MM.1S (cell line): ENCODE measurements at regions not wholly inside any gene's neighbourhood (a gene's known extent, or its start where the extent isn't known, plus 50 kb on each side); places are given as distances from the start of the nearest gene placed in this dataset.
"Not testable (repeated sequence)": the region's sequence is repeated elsewhere in the genome, so short reads cannot be mapped to it uniquely, and the experiment has no call there.

Experiments used
- DNase-seq: peaks from one replicate; pipeline ENCODE4 v3.0.0-alpha.2; 2015
- H2AFZ ChIP-seq: fragments of 300-600 bp; sonication (generic); 2 replicates; pipeline ENCODE4 v1.6.0; 2016; ENCODE audit warnings: antibody characterized with exemption, low read length
- H3F3A ChIP-seq: fragments of 300-600 bp; sonication (generic); 2 replicates; pipeline ENCODE4 v1.6.1; 2016; ENCODE audit warnings: mild to moderate bottlenecking, antibody characterized with exemption, low read length, moderate library complexity, mixed read lengths; ENCODE audit not compliant: insufficient read depth
- H3K27ac ChIP-seq: fragments of 300-600 bp; sonication (generic); 2 replicates; pipeline ENCODE4 v1.5.1; 2016; ENCODE audit warnings: mild to moderate bottlenecking, low read length
- H3K27me3 ChIP-seq: fragments of 300-600 bp; sonication (generic); replicated peaks from 2 replicates; pipeline ENCODE4 v1.6.0; 2016; ENCODE audit warnings: low read length; ENCODE audit not compliant: insufficient read depth
- H3K36me3 ChIP-seq: fragments of 300-600 bp; sonication (generic); replicated peaks from 2 replicates; pipeline ENCODE4 v1.6.1; 2016; ENCODE audit warnings: mild to moderate bottlenecking, low read length, mixed read lengths; ENCODE audit not compliant: insufficient read depth
- H3K4me1 ChIP-seq: fragments of 300-600 bp; sonication (generic); 2 replicates; pipeline ENCODE4 v1.6.1; 2016; ENCODE audit warnings: low read length, mixed read lengths
- H3K4me2 ChIP-seq: fragments of 300-600 bp; sonication (generic); 2 replicates; pipeline ENCODE4 v1.6.0; 2016; ENCODE audit warnings: low read depth, low read length
- H3K4me3 ChIP-seq: fragments of 300-600 bp; sonication (generic); 2 replicates; pipeline ENCODE4 v1.5.1; 2016; ENCODE audit warnings: low read length, mixed read lengths
- H3K79me2 ChIP-seq: fragments of 300-600 bp; sonication (generic); 2 replicates; pipeline ENCODE4 v1.6.1; 2016; ENCODE audit warnings: mixed run types, low read length, mixed read lengths
- H3K9ac ChIP-seq: fragments of 300-600 bp; sonication (generic); 2 replicates; pipeline ENCODE4 v1.6.1; 2016; ENCODE audit warnings: low read length, mixed read lengths
- H3K9me2 ChIP-seq: fragments of 300-600 bp; sonication (generic); replicated peaks from 2 replicates; pipeline ENCODE4 v1.6.1; 2016; ENCODE audit warnings: mild to moderate bottlenecking, low read length, mixed read lengths; ENCODE audit not compliant: insufficient read depth
- H3K9me3 ChIP-seq: fragments of 300-600 bp; sonication (generic); replicated peaks from 2 replicates; pipeline ENCODE4 v1.6.1; 2016; ENCODE audit warnings: mild to moderate bottlenecking, low read length, mixed read lengths; ENCODE audit not compliant: insufficient read depth
- H4K20me1 ChIP-seq: fragments of 300-600 bp; sonication (generic); 2 replicates; pipeline ENCODE4 v1.6.1; 2016; ENCODE audit warnings: mild to moderate bottlenecking, low read length, moderate library complexity, mixed read lengths; ENCODE audit not compliant: insufficient read depth
- CTCF ChIP-seq: fragments of 300-600 bp; sonication (generic); IDR thresholded peaks from 2 replicates; pipeline ENCODE4 v1.5.1; 2016; ENCODE audit warnings: antibody characterized with exemption, low read length, mixed read lengths
- EZH2 ChIP-seq: fragments of 300-600 bp; sonication (generic); optimal IDR thresholded peaks from 2 replicates; pipeline ENCODE3; 2017; ENCODE audit warnings: low read depth, mild to moderate bottlenecking, antibody characterized with exemption, low read length, mixed read lengths
- EZH2phosphoT487 ChIP-seq: fragments of 300-600 bp; sonication (generic); IDR thresholded peaks from 2 replicates; pipeline ENCODE4 v1.6.1; 2018; ENCODE audit warnings: antibody characterized with exemption, low read length

- Histone ChIP-seq H3K4me1 (no peaks in the 10 kb centered on the region), H3K27me3 (no peaks in the 10 kb centered on the region), H3K27ac (no peak overlapping the region), H3K9ac (no peak overlapping the region), H3K36me3 (no peaks in the 10 kb centered on the region), H3F3A (no peaks in the 10 kb centered on the region), H3K9me2 (no peaks in the 10 kb centered on the region), H3K9me3 (no peaks in the 10 kb centered on the region), H2AFZ (no peak overlapping the region), H3K79me2 (no peaks in the 10 kb centered on the region), H3K4me2 (no peak overlapping the region), H4K20me1 (no peaks in the 10 kb centered on the region), H3K4me3 (no peak overlapping the region)
- DNase-seq, result no peak
- TF ChIP-seq EZH2phosphoT487 (no peak), EZH2 (no peak), CTCF (no peak)
These were observed 391.9 kb downstream of the COG6 start for GRCh38 chr13:40047322-40047771.

- no peak for TF ChIP-seq EZH2phosphoT487
- TF ChIP-seq CTCF, result no peak
- TF ChIP-seq EZH2, result no peak
- H2AFZ ChIP-seq, result no peak overlapping the region
- H3K4me2 ChIP-seq, result no peak overlapping the region
- H3K4me1 ChIP-seq, result no peaks in the 10 kb centered on the region
- no peak for DNase-seq
- H3K9me2 ChIP-seq, result no peaks in the 10 kb centered on the region
- no peaks in the 10 kb centered on the region for H4K20me1 ChIP-seq
- no peaks in the 10 kb centered on the region for H3F3A ChIP-seq
- H3K27ac ChIP-seq, result no peak overlapping the region
- H3K36me3 ChIP-seq, result no peaks in the 10 kb centered on the region
- no peak overlapping the region for H3K9ac ChIP-seq
- H3K9me3 ChIP-seq, result no peaks in the 10 kb centered on the region
- no peak overlapping the region for H3K4me3 ChIP-seq
- H3K27me3 ChIP-seq, result no peaks in the 10 kb centered on the region
- H3K79me2 ChIP-seq, result no peaks in the 10 kb centered on the region
These were observed 393.1 kb downstream of the COG6 start for GRCh38 chr13:40048551-40048950.

GRCh38 chr13:40052954-40053353 is 397.5 kb downstream of the COG6 start:
- Histone ChIP-seq H3K4me2 (no peak overlapping the region), H3K9me3 (no peaks in the 10 kb centered on the region), H3K9ac (no peak overlapping the region), H3K4me1 (no peaks in the 10 kb centered on the region), H3K27ac (no peak overlapping the region), H3K36me3 (no peaks in the 10 kb centered on the region), H3K79me2 (no peaks in the 10 kb centered on the region), H4K20me1 (no peaks in the 10 kb centered on the region), H3K9me2 (no peaks in the 10 kb centered on the region), H3K4me3 (no peak overlapping the region), H3F3A (no peaks in the 10 kb centered on the region), H2AFZ (no peak overlapping the region), H3K27me3 (no peaks in the 10 kb centered on the region)
- TF ChIP-seq EZH2phosphoT487 (no peak), EZH2 (no peak)
- DNase-seq, result no peak

GRCh38 chr13:40053401-40053800 is 397.9 kb downstream of the COG6 start:
- H3K4me1 ChIP-seq, result no peaks in the 10 kb centered on the region
- H3K9ac ChIP-seq, result no peak overlapping the region
- H3K4me3 ChIP-seq, result no peak overlapping the region
- H3K36me3 ChIP-seq, result no peaks in the 10 kb centered on the region
- H3K79me2 ChIP-seq, result no peaks in the 10 kb centered on the region
- H3K27ac ChIP-seq, result no peak overlapping the region
- no peaks in the 10 kb centered on the region for H3K9me3 ChIP-seq
- H3K27me3 ChIP-seq, result no peaks in the 10 kb centered on the region
- no peaks in the 10 kb centered on the region for H3K9me2 ChIP-seq
- no peaks in the 10 kb centered on the region for H3F3A ChIP-seq
- no peak for DNase-seq
- H3K4me2 ChIP-seq, result no peak overlapping the region
- H4K20me1 ChIP-seq, result no peaks in the 10 kb centered on the region
- no peak overlapping the region for H2AFZ ChIP-seq
- TF ChIP-seq EZH2, result no peak
- TF ChIP-seq EZH2phosphoT487, result no peak
- no peak for TF ChIP-seq CTCF

GRCh38 chr13:40054422-40054821 is 399.0 kb downstream of the COG6 start:
- H2AFZ ChIP-seq, H3K9me2 ChIP-seq, H3K79me2 ChIP-seq, H4K20me1 ChIP-seq, H3K27me3 ChIP-seq, DNase-seq, H3F3A ChIP-seq, H3K27ac ChIP-seq, H3K4me2 ChIP-seq, H3K9me3 ChIP-seq, H3K4me3 ChIP-seq, H3K36me3 ChIP-seq, H3K9ac ChIP-seq, H3K4me1 ChIP-seq: not testable (repeated sequence)
